ENCODE measurements at regions not wholly inside any gene's neighbourhood (a gene's known extent, or its start where the extent isn't known, plus 50 kb on each side); places are given as distances from the start of the nearest gene placed in this dataset.

- DNase-seq (ENCODE audit: low spot score), result no peak
Measured at GRCh38 chr14:44149597-44149996, 357.5 kb downstream of the FSCB start.

GRCh38 chr14:44142006-44142405, 365.1 kb downstream of the FSCB start:
- DNase-seq (ENCODE audit: low spot score), result no peak

GRCh38 chr14:44135972-44136371, 371.1 kb downstream of the FSCB start:
- DNase-seq (ENCODE audit: low spot score), result no peak

DNA sequence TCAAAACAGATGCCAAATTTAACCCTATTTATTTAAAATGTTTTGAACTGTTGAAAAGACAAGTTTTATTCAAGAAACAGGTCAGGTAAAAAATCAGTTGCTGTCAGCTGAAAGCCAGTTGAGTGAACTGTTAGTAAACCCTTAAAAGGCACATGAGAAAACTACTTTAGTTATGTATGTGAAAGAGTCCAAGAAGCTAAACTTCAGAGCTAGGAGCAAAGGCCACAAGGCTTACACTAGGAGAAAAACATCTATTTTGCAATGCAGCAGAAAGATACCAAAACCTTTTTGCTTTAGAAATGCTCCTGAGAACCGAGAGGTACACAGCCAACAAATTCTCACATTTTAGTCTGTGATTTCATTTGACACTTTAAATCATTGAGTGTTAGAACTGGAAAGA, 375.2 kb downstream of the FSCB start:
- DNase-seq (ENCODE audit: low spot score), result no peak

DNA sequence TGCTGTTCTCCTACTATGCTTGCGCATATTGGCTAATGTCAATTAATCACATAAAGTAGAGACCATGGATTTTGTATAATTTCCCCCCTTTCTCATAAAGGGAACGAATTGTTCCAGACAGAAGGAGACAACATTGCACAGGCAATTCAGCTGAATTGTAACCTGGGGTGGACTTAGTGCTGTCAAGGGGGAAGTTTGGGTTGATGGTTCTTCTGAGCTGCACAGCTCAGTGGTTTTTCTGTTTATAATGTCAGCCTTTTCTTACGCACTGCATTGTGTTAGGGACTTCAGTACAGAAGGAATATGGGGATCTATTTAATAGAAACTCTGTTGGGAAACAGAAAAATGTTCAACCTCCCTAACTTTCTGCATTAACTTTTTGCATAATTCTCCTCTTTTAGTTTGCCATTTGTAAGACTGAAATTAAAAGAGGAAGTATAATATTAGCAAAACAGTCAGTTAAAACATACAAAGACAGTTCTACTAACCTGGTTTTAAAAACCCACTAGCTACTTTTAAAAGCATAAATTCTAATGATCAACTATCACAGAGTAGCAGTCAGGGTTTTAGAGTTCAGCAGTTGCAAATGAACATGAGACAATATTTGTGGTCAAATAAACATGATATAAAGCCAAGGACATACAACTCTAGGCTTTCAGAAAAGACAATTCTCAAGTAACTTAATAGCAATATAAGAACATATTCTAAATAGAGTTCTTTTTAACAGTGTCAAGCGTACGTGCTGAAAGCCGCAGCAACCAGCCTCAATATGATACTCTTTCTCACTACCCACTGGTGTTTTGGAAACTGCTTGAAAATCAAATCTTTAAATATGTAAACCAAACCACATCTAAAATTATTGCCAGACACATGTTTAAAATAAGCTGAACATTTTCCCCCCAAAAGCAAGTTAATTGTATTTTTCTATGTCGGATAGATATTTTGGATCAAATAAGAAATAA, 393.0 kb downstream of the FSCB start:
- DNase-seq (ENCODE audit: low spot score), result no peak

- no peak for DNase-seq (ENCODE audit: low spot score)
Measured at GRCh38 chr14:44112774-44113460, 394.2 kb downstream of the FSCB start.

GRCh38 chr14:44109036-44109435, 398.0 kb downstream of the FSCB start:
- DNase-seq (ENCODE audit: low spot score), result no peak

DNA sequence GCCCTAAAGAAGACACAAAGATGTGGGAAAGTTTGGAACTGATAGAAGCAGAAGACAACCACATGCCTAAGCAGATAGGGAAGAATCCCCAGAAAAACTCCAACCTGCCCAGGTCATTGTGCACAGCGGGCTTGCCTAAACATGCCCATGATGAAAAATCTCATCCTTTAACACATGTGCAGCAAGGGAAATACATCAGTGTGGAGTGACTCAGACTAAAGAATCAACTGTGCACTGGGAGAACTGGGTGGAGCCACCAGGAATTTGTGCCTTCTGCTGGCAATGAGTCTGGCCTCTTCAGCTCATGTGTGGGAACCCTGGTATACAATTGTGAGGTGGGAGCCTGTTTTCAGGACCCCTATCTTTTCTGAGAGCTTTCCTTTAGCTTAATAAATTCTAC, 398.5 kb downstream of the FSCB start:
- no peak for DNase-seq (ENCODE audit: low spot score)

GRCh38 chr14:44107156-44107555, 399.9 kb downstream of the FSCB start:
- DNase-seq (ENCODE audit: low spot score), result no peak

DNA sequence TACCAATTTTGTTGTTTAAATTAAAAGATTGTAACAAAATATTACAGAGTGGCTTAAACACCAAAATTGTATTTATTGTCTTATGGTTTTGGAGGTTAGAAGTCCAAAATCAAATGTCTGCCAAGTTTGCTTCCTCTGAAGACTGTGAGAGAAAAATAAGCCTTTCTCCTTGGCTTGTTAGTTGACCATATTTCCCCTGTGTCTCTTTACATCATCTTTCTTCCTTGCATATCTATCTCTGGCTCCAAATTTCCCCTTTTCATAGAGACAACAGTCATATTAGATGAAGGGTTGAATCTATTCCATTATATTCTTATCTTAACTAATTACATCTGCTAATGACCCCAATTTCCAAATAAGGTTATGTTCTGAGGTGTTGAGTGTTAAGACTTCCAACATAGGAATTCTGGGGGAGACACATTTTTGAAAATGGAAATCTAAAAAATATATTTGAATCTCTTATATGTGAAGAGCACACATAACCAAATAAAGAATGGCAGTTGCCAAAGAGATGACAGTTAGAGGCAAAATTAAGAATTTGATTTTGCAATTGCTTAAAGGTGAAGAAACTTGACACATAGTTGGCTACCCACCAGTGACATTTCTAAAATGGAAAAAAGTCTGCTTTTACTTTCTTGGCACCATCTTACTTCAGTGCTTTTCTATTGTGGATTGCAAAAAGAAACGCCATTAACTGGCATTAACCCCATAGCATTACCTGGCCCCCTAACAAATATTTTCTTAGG, 407.2 kb downstream of the FSCB start:
- DNase-seq (ENCODE audit: low spot score), result no peak

DNA sequence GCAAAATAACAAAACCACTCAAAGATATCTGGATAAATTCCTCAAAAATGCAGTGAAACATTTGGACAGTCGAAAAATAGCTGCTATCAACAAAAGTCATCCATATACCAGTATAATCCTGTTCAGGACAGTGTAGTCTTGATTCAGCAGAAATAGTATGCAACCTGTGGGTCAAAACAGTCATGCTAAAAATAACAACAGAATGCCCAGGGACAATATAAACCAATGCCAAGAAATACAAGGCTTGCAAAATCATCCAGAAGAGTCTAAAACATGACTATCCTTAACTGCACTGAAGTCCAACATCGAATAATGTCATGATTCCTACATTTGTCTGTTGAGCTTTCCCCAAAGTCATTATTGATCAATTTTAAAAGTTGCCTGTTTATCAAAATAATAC, 425.9 kb downstream of the FSCB start:
- no peak for DNase-seq (ENCODE audit: low spot score)

DNA sequence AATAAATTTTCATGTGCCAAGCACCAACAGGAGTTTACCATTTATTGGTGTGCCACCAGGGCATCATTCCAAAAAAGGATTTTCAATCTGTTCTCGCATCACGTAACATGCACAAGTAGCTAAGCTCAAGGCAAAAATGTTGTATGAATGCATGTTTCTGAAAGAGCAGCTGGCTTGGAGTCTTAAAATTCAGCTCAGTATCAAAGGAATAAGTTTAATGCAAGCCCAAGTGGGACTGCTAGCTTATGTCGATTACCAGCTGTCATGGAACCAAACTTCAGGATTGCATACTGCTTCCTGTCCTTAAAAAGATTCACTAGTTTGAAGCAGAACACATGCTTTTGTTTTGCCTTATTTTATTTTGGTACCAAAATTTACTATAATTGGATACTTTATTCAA, 437.0 kb downstream of the FSCB start:
- DNase-seq (ENCODE audit: low spot score), result no peak

DNA sequence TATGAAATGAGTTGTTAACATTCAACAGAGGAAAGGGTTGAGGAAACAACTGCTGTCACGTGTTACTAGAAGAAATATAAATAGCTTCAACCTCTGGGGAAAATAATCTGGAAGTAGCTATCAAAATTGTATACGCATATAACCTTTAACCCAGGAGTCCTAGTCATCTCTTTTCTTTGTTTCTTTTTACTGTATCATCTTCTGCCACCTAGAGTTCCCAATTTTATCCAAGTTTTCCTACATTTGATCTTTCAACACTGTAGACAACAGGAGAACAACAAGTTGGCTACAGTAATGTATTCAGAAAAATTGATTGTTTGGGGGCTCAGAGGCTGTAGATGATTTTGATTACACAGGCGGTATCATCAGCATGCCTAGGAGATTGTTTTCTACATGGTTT, 453.7 kb downstream of the FSCB start:
- DNase-seq (ENCODE audit: low spot score), result no peak

DNA sequence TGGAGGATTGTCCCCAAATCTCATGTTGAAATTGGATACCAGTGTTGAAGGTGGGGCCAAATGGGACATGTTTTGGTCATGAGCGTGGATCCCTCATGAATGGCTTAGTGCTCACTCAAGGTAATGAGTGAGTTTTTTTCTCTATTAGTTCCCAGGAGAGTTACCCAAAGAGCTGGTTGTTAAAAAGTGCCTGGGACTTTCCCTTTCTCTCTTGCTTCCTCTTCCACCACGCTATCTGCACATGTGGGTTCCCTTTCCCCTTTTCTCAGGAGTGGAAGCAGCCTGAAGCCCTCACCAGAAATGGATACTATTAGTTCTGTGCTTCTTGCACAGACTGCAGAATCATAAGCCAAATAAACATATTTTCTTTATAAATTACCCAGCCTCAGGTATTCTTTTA, 465.4 kb downstream of the FSCB start:
- DNase-seq (ENCODE audit: low spot score), result no peak

DNA sequence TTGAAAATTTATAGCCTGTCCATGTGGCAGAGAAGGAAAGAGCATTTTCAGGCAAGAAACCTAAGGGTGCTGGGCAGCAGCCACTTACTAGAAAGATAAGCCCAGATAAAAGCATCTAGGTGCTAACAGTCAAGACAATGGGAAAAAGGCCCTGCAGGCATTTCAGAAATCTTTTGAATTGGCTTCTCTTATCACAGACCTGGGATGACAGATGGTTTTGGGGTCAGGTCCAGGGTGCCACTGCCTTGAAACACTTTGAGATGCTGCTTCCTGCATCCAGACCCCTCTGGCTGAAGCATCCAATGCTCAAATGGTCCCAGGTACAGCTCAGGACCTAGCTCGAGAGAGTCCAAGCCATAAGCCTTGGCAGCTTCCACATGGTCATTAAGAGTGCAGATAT, 466.5 kb downstream of the FSCB start:
- DNase-seq (ENCODE audit: low spot score), result no peak

DNA sequence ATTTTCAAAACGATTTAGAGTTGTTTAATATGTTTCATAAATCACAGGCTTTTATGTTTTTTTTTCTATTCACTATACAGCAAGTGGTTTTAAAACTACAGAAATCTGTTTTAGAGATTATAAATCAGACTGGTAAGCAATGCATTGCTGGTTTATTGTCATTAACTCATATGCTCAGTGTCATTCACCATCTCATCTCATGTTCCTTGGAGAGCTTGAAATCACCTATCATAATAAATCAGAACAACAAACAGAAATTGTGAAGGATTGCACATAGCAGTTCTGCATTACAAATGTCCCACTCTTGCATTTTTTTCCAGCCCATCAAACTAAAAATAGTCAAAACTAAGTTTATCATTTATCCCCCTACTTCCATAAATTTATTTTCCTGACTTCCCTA, 470.8 kb downstream of the FSCB start:
- DNase-seq (ENCODE audit: low spot score), result no peak

GRCh38 chr14:44035707-44036106, 471.4 kb downstream of the FSCB start:
- DNase-seq (ENCODE audit: low spot score), result no peak

- no peak for DNase-seq (ENCODE audit: low spot score)
Measured at GRCh38 chr14:44030831-44031383, 476.2 kb downstream of the FSCB start.

GRCh38 chr14:44029933-44030332, 477.1 kb downstream of the FSCB start:
- DNase-seq (ENCODE audit: low spot score), result no peak

DNA sequence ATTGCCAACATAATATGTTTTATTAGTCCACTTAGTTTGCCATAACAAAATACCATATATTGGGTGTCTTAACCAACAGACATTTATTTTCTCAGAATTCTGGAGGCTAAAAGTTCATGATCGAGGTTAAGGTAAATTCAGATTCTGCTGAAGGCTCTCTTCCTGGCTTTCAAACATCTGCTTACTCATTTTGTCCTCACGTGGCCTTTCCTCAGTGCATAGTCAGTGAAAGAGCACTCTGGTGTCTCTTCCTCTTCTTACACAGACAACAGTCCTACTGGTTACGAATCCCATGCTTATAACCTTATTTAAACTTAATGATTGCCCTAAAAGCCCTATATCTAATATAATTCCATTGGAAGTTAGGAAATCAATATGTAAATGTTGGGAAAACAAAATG, 479.7 kb downstream of the FSCB start:
- no peak for DNase-seq (ENCODE audit: low spot score)

GRCh38 chr14:44010595-44010994, 496.5 kb downstream of the FSCB start:
- DNase-seq (ENCODE audit: low spot score), result no peak

DNA sequence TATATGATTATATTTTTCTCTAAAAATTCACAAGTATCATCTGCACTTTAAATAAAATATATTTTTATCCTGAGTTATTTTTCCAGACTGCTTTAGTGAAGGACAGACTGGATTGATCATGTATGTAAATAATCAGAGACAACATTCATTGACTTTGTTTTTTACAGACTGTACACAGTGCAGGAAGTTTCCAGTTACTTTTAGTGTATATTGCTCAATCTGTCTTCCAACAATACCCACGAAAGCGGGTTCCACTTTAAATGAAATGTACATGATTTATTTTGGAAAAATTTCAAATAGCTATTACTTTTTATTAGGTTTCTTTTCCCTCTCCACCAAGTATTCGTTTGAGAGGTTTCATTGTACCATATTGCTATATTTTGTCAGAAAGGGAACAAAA, 497.0 kb downstream of the FSCB start:
- DNase-seq (ENCODE audit: low spot score), result no peak
